A549 (cell line): ENCODE measurements at regions not wholly inside any gene's neighbourhood (a gene's known extent, or its start where the extent isn't known, plus 50 kb on each side); places are given as distances from the start of the nearest gene placed in this dataset.

Source experiments
- ATAC-seq, 2 experiments: fragments of 200-7000 bp in 1 of 2; fragments of >200 bp in 1 of 2; cut with Nextera tagmentation in 1 of 2; cut with Tn5 transposase in 1 of 2; 3 replicates each; pipeline versions ENCODE4 v1.8.0 to v1.9.1; 2018 to 2020; ENCODE audit warnings: mild to moderate bottlenecking in 1 of 2, moderate library complexity in 1 of 2
- CTCF ChIA-PET: fragments of 300-600 bp; sonication (Branson Sonifier 250); formaldehyde crosslinking; extraction: SDS; loops from one replicate; lab custom pipeline; 2021; ENCODE audit warnings: antibody characterized with exemption, inconsistent platforms; lab: Yijun Ruan, JAX
- POLR2A ChIA-PET: fragments of 350-600 bp; formaldehyde crosslinking; extraction: SDS; loops from one replicate; lab custom pipeline; 2021; ENCODE audit warnings: antibody characterized with exemption, inconsistent platforms; lab: Yijun Ruan, JAX
- DNase-seq, 2 experiments: peaks; one replicate each; pipeline versions ENCODE4 v3.0.0 to v3.0.0-alpha.2; 2011 to 2016; ENCODE audit warnings: low read depth in 1 of 2, low spot score in 1 of 2
- FAIRE-seq: peaks from 2 replicates; lab custom pipeline; 2011; peaks lifted over from hg19 to GRCh38; lab: Jason Lieb, UNC
- H3K27ac ChIP-seq, 2 experiments: fragments of >200 bp; sonication (Bioruptor Twin); formaldehyde crosslinking; 3 replicates each; pipeline ENCODE4 v1.5.1; 2016 to 2017
- H3K4me1 ChIP-seq: fragments of >200 bp; sonication (Bioruptor Twin); formaldehyde crosslinking; 3 replicates; pipeline ENCODE4 v1.6.1; 2016
- H3K4me2 ChIP-seq: fragments of >200 bp; sonication (Bioruptor Twin); formaldehyde crosslinking; 3 replicates; pipeline ENCODE4 v1.6.1; 2016
- H3K4me3 ChIP-seq: fragments of >200 bp; sonication (Bioruptor Twin); formaldehyde crosslinking; 3 replicates; pipeline ENCODE4 v1.5.1; 2016
- H3K9me3 ChIP-seq: fragments of >200 bp; sonication (Bioruptor Twin); formaldehyde crosslinking; 3 replicates; pipeline ENCODE4 v1.6.1; 2016
- BHLHE40 ChIP-seq: IDR thresholded peaks from 2 replicates; pipeline ENCODE4 v1.6.1; 2012; ENCODE audit warnings: low read depth, low read length, inconsistent platforms
- CBX8 ChIP-seq: fragments of 200-600 bp; sonication (generic); IDR thresholded peaks from 2 replicates; pipeline ENCODE4 v1.6.1; 2016
- CHD2 ChIP-seq: fragments of 150-350 bp; IDR thresholded peaks from 2 replicates; pipeline ENCODE4 v1.6.1; 2014; ENCODE audit warnings: low read length; ENCODE audit not compliant: partially characterized antibody
- EHF ChIP-seq: fragments of 250-450 bp; sonication (Bioruptor Pico); IDR thresholded peaks from 2 replicates; pipeline ENCODE4 v1.5.0; 2020; ENCODE audit warnings: mild to moderate bottlenecking
- EP300 ChIP-seq, 2 experiments: fragments of >200 bp; sonication (Bioruptor Twin); formaldehyde crosslinking; IDR thresholded peaks; 2 replicates in 1 of 2; 3 replicates in 1 of 2; pipeline ENCODE4 v1.6.1; 2016 to 2017
- ESRRA ChIP-seq: fragments of 150-350 bp; IDR thresholded peaks from 2 replicates; pipeline ENCODE4 v1.6.1; 2014; ENCODE audit warnings: mild to moderate bottlenecking, low read length, borderline replicate concordance
- FOSB ChIP-seq: fragments of 250-450 bp; sonication (Bioruptor Pico); IDR thresholded peaks from 2 replicates; pipeline ENCODE4 v1.5.0; 2020; ENCODE audit warnings: mild to moderate bottlenecking, moderate library complexity
- FOSL2 ChIP-seq, 2 experiments: fragments of 450-650 bp in 1 of 2; fragments of >200 bp in 1 of 2; sonication (Bioruptor Twin) in 1 of 2; formaldehyde crosslinking; IDR thresholded peaks; 2 replicates each; pipeline versions ENCODE4 v1.5.0 to v1.6.1; 2016 to 2020; ENCODE audit warnings: mild to moderate bottlenecking in 1 of 2, moderate library complexity in 1 of 2
- HEYL ChIP-seq: fragments of 250-450 bp; sonication (Bioruptor Pico); IDR thresholded peaks from 2 replicates; pipeline ENCODE4 v1.8.0; 2021; ENCODE audit warnings: mild to moderate bottlenecking, moderate library complexity
- HOXB13 ChIP-seq: fragments of 250-450 bp; sonication (Bioruptor Pico); IDR thresholded peaks from 2 replicates; pipeline ENCODE4 v1.5.0; 2020; ENCODE audit warnings: low read depth, mild to moderate bottlenecking, moderate library complexity
- JUN ChIP-seq, 2 experiments: fragments of >200 bp; sonication (Bioruptor Twin); formaldehyde crosslinking; IDR thresholded peaks; 2 replicates in 1 of 2; 3 replicates in 1 of 2; pipeline ENCODE4 v1.6.1; 2016 to 2017
- KDM5A ChIP-seq: fragments of 200-600 bp; sonication (generic); IDR thresholded peaks from 2 replicates; pipeline ENCODE4 v1.6.1; 2016; ENCODE audit warnings: antibody characterized with exemption, mild to moderate bottlenecking
- MYC ChIP-seq: IDR thresholded peaks from 2 replicates; pipeline ENCODE4 v1.6.1; 2012; ENCODE audit warnings: mild to moderate bottlenecking, inconsistent platforms, low read length, improper control_type of control experiment, borderline replicate concordance
- NR3C1 ChIP-seq: fragments of >200 bp; sonication (Bioruptor Twin); formaldehyde crosslinking; IDR thresholded peaks from 3 replicates; pipeline ENCODE4 v1.6.1; 2017
- POLR2AphosphoS2 ChIP-seq: conservative IDR thresholded peaks from 2 replicates; pipeline ENCODE4 v1.6.1; 2012; ENCODE audit warnings: low read length, improper control_type of control experiment, inconsistent platforms
- RAD21 ChIP-seq, 2 experiments: fragments of >200 bp in 1 of 2; sonication (Bioruptor Twin) in 1 of 2; formaldehyde crosslinking in 1 of 2; IDR thresholded peaks in 1 of 2; conservative IDR thresholded peaks in 1 of 2; 2 replicates in 1 of 2; 3 replicates in 1 of 2; pipeline ENCODE4 v1.6.1; 2012 to 2018; ENCODE audit warnings: inconsistent platforms in 1 of 2
- RARB ChIP-seq: fragments of 250-450 bp; sonication (Bioruptor Pico); IDR thresholded peaks from 2 replicates; pipeline ENCODE4 v1.8.0; 2021; ENCODE audit warnings: mild to moderate bottlenecking, moderate library complexity
- WGBS: methylation state at CpG from one replicate; pipeline ENCODE4 v1.1.6; 2017; ENCODE audit errors: missing lambda C conversion rate; 5-methylcytosine and 5-hydroxymethylcytosine counted together
- TF ChIP-seq, protein P1 (sequence below): fragments of >200 bp; sonication (Bioruptor Twin); formaldehyde crosslinking; IDR thresholded peaks from 2 replicates; pipeline ENCODE4 v1.6.1; 2016
- TF ChIP-seq, protein P2 (sequence below): fragments of >200 bp; sonication (Bioruptor Twin); formaldehyde crosslinking; IDR thresholded peaks from 3 replicates; pipeline ENCODE4 v1.5.1; 2016
- TF ChIP-seq, protein P3 (sequence below): IDR thresholded peaks from 2 replicates; pipeline ENCODE4 v1.6.1; 2012

DNA sequence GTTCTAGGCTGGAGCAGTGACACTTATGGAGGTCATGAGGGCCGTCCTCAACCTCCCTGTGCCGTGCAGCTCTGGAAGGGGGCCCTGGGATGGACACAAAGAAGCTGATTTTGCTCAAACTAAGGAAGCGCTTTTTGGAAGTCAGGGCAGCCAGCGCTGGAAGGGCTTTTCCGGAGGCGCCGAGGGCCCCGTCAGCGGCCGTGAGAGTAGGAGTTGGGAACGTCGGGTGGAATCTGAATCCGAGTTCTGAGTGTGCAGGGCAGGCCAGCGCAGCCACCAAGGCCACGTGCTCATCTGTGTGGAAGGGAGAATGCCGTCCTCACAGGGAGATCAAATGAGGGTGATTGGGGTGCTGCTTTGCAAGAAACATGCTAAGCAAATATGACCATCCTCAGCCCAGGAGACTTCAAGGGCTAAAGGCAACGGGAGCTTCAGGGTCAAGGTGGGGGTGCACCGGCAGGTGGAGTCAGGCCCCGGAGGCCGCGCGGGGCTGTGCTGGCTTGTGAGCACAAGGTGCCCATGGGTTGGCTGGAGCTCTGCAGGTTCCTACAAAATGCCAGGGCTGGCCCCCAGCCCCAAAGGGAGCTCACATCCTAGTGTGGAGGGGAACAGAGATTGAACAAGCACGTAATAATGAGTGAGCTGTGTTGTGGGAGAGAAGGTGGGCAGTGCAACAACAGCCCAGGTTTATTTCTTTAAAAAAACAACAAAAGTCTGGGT is 70.4 kb upstream of the HPCAL1 start:
- Histone ChIP-seq H3K9me3 (no peaks in the 10 kb centered on the region), H3K4me1 (peaks cover 2% of the 10 kb centered on the region; the same call in 1 of the 3 replicates), H3K4me3 (no peak overlapping the region), H3K4me2 (no peak overlapping the region), H3K27ac (no peak overlapping the region)
- FAIRE-seq: no peak
- no peak for TF ChIP-seq ESRRA
- TF ChIP-seq, protein P1, sequence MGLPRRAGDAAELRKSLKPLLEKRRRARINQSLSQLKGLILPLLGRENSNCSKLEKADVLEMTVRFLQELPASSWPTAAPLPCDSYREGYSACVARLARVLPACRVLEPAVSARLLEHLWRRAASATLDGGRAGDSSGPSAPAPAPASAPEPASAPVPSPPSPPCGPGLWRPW: no peak
- TF ChIP-seq JUN (IDR thresholded peaks at IDR 0.05): no peak
- TF ChIP-seq KDM5A: no peak
- no peak for TF ChIP-seq CHD2
- TF ChIP-seq EHF (CRISPR knock-in tag): no peak
- no peak for ATAC-seq
- no peak for DNase-seq
- CTCF ChIA-PET: interaction anchor here (0.9 to 3.8 kb wide), 8 partner anchors 8 to 203 kb away, joined by 3 to 13 read pairs (median 4); no protein-coding TSS in a partner anchor
- WGBS: 83% methylated on average over 23 of the region's 23 CpGs
- POLR2A ChIA-PET: interaction anchor here (0.6 kb wide), 1 partner anchor 111 kb away, joined by 4 read pairs; no protein-coding TSS in a partner anchor

DNA sequence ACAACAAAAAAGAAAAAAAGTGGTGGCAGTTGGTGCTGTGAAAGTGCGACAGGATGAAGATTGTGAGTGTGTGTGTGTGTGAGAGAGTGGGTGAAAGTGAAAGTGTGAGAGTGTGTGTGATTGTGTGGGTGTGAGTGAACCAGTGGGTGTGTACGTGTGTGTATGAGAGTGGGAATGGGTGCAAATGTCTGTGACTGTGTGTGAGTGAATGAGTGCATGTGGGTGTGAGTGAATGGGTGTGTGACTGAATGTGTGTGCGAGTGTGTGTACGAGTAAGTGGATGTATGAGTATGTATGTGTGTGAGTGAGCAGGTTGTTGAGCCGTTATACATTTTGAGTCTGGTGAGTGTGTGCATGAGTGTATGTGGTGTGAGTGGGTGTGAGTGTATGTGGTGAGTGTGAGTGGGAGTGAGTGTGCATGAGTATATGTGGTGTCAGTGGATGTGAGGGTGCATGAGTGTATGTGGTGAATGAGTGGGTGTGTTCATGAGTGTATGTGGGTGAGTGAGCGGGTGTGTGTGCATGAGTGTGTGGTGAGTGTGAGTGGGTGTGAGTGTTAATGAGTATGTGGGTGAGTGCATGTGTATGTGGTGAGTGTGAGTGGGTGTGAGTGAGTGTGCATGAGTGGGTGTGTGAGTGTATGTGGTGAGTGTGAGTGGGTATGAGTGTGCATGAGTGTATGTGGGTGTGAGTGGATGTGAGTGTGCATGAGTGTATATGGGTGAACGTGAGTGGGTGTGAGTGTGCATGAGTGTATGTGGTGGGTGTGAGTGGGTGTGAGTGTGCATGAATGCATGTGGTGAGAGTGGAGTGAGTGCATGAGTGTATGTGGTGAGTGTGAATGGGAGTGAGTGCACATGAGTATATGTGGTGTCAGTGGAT is 69.3 kb upstream of the HPCAL1 start:
- FAIRE-seq: no peak
- Histone ChIP-seq H3K4me2 (no peak overlapping the region), H3K4me1 (no peaks in the 10 kb centered on the region), H3K27ac (no peak overlapping the region), H3K4me3 (no peak overlapping the region), H3K9me3 (no peaks in the 10 kb centered on the region)
- ChIA-PET POLR2A (no interaction called here), CTCF (interaction anchor here (0.8 to 1.7 kb wide), 2 partner anchors 93 to 176 kb away, joined by 3 to 4 read pairs; no protein-coding TSS in a partner anchor)
- TF ChIP-seq POLR2AphosphoS2: no peak
- TF ChIP-seq HOXB13 (CRISPR knock-in tag): no peak
- TF ChIP-seq, protein P2, sequence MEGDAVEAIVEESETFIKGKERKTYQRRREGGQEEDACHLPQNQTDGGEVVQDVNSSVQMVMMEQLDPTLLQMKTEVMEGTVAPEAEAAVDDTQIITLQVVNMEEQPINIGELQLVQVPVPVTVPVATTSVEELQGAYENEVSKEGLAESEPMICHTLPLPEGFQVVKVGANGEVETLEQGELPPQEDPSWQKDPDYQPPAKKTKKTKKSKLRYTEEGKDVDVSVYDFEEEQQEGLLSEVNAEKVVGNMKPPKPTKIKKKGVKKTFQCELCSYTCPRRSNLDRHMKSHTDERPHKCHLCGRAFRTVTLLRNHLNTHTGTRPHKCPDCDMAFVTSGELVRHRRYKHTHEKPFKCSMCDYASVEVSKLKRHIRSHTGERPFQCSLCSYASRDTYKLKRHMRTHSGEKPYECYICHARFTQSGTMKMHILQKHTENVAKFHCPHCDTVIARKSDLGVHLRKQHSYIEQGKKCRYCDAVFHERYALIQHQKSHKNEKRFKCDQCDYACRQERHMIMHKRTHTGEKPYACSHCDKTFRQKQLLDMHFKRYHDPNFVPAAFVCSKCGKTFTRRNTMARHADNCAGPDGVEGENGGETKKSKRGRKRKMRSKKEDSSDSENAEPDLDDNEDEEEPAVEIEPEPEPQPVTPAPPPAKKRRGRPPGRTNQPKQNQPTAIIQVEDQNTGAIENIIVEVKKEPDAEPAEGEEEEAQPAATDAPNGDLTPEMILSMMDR: no peak
- no peak for TF ChIP-seq RAD21 (conservative IDR thresholded peaks at IDR 0.05 in 1 of 2, IDR thresholded peaks at IDR 0.05 in 1 of 2)
- 54% methylated on average over 7 of the region's 7 CpGs for WGBS
- DNase-seq: no peak
- ATAC-seq: no peak

GRCh38 chr2:10234013-10234306 is 68.7 kb upstream of the HPCAL1 start:
- H3K27ac ChIP-seq: no peak overlapping the region
- H3K4me1 ChIP-seq: no peaks in the 10 kb centered on the region
- H3K4me2 ChIP-seq: no peak overlapping the region
- ATAC-seq (peak in 1 of 2 experiments; percentile 11; a peak in 1 of 6 replicates), DNase-seq (no peak)
- CTCF ChIA-PET: interaction anchor here (0.8 kb wide), 1 partner anchor 94 kb away, joined by 3 read pairs; no protein-coding TSS in a partner anchor
- TF ChIP-seq EHF (CRISPR knock-in tag) (no peak), EP300 (IDR thresholded peaks at IDR 0.05) (0 out of 5 replicates have a peak, but pooled peaks of 1 of the 2 experiments have one; percentile 6), FOSL2 (IDR thresholded peaks at IDR 0.05) (no peak), FOSL2 (CRISPR knock-in tag; IDR thresholded peaks at IDR 0.05) (no peak)
- TF ChIP-seq, all 56 proteins: peak for 1
- H3K4me3 ChIP-seq: no peak overlapping the region
- FAIRE-seq: no peak
- 36% methylated on average over 4 of the region's 4 CpGs for WGBS
- POLR2A ChIA-PET: no interaction called here
- no peaks in the 10 kb centered on the region for H3K9me3 ChIP-seq

DNA sequence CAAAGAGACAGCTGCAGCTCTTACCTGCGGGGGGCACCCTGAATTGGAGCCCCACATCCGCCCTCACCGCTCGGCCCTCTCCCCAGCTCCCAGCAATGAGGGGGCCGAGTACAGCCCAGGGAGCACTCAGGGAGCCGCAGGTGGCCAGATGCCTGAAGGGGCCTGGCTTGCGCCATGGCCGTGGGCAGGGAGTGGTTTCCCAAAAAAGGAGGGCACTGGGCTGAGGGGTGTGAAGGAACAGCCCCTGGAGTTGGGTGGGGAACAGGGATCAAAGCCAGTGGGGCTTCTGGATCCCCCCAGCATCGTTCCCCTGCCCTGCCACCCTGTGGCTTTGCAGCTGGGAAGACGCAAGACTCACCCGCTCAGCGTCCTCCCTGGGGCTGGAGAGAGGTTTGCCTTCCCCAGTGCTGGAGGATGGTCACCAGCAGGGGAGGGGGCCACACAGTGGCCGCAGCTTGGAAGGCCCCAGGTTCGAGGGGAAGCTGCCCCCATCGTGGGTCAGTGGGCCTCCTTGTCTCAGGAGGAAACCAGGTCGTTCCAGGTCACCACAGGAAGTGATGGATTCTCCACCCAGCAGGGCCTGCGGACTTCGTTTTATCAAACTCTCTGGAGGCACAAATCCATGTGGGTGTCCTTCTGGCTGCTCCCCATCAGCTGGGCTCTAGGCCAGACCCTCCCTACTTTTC is 68.2 kb upstream of the HPCAL1 start:
- Histone ChIP-seq H3K4me3 (no peak overlapping the region), H3K4me2 (no peak overlapping the region), H3K4me1 (no peaks in the 10 kb centered on the region), H3K9me3 (no peaks in the 10 kb centered on the region), H3K27ac (no peak overlapping the region)
- DNase-seq (no peak), FAIRE-seq (no peak), ATAC-seq (no peak; a peak in 1 of 6 replicates)
- TF ChIP-seq CBX8: no peak
- no peak for TF ChIP-seq FOSB (CRISPR knock-in tag)
- TF ChIP-seq RARB (CRISPR knock-in tag): no peak
- TF ChIP-seq, protein P2: no peak
- no peak for TF ChIP-seq BHLHE40
- TF ChIP-seq HEYL (CRISPR knock-in tag): no peak
- TF ChIP-seq, protein P3, sequence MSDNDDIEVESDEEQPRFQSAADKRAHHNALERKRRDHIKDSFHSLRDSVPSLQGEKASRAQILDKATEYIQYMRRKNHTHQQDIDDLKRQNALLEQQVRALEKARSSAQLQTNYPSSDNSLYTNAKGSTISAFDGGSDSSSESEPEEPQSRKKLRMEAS: no peak
- no peak for TF ChIP-seq FOSL2 (IDR thresholded peaks at IDR 0.05)
- TF ChIP-seq FOSL2 (CRISPR knock-in tag; IDR thresholded peaks at IDR 0.05): no peak
- no peak for TF ChIP-seq MYC
- TF ChIP-seq NR3C1: no peak
- ChIA-PET CTCF (interaction anchor here (0.8 kb wide), 1 partner anchor 94 kb away, joined by 3 read pairs; no protein-coding TSS in a partner anchor), POLR2A (no interaction called here)
- 60% methylated on average over 14 of the region's 18 CpGs for WGBS
